GM18520 (cell line): ENCODE measurements at regions not wholly inside any gene's neighbourhood (a gene's known extent, or its start where the extent isn't known, plus 50 kb on each side); places are given as distances from the start of the nearest gene placed in this dataset.

Experiments used
- ATAC-seq: cut with Tn5 transposase; IDR thresholded peaks from one replicate; pipeline ENCODE4 v1.9.1; 2021; ENCODE audit not compliant: unreplicated experiment

DNA sequence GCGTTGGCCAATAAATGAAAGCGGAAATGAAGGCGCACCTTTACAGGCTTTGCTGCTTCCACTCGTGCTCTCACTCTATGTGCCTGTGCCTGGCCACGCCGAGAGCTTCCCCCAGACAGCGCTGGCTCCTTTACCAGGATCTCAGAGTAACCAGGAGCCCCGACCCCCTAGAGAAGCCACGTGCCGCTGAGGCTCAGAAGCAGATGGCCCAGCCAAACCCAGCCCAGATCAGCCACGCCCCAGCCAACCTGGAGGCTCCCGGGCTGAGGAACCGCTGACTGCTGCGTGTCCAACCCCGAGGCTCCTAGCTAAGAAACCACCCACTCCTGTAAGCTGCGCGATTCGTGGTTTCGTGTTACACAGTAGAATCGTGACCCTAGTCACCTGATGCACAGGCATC is 199.3 kb downstream of the NCK2 start:
- ATAC-seq, result no peak
